GM12878 (cell line): ENCODE measurements at regions not wholly inside any gene's neighbourhood (a gene's known extent, or its start where the extent isn't known, plus 50 kb on each side); places are given as distances from the start of the nearest gene placed in this dataset.

Source experiments
- ATF2 ChIP-seq: IDR thresholded peaks from 2 replicates; pipeline ENCODE4 v1.6.1; 2012; ENCODE audit warnings: low read length, inconsistent platforms
- BCL11A ChIP-seq: IDR thresholded peaks from 2 replicates; pipeline ENCODE4 v1.6.1; 2011; ENCODE audit warnings: low read depth, low read length
- E2F4 ChIP-seq: IDR thresholded peaks from 2 replicates; pipeline ENCODE4 v1.6.1; 2012; ENCODE audit warnings: low read depth, low read length, improper control_type of control experiment
- FOXM1 ChIP-seq: IDR thresholded peaks from 2 replicates; pipeline ENCODE4 v1.6.1; 2012; ENCODE audit warnings: low read depth, mild to moderate bottlenecking, inconsistent platforms, low read length, moderate library complexity
- HCFC1 ChIP-seq: fragments of 150-350 bp; IDR thresholded peaks from 2 replicates; pipeline ENCODE4 v1.6.1; 2014; ENCODE audit warnings: low read length
- IKZF2 ChIP-seq, 2 experiments: fragments of 450-650 bp; IDR thresholded peaks; 2 replicates each; pipeline ENCODE4 v1.6.1; 2017; ENCODE audit warnings: mild to moderate bottlenecking in 2 of 2, moderate library complexity in 2 of 2
- KLF5 ChIP-seq: fragments of 450-650 bp; IDR thresholded peaks from 2 replicates; pipeline ENCODE4 v1.6.1; 2014; ENCODE audit warnings: mild to moderate bottlenecking; ENCODE audit not compliant: partially characterized antibody
- RAD21 ChIP-seq: IDR thresholded peaks from 2 replicates; pipeline ENCODE4 v1.6.1; 2011; ENCODE audit warnings: mild to moderate bottlenecking, low read depth, low read length, moderate library complexity; ENCODE audit not compliant: insufficient read depth
- SIX5 ChIP-seq: IDR thresholded peaks from 2 replicates; pipeline ENCODE4 v1.6.1; 2011; ENCODE audit warnings: mild to moderate bottlenecking, low read depth, low read length, moderate library complexity; ENCODE audit not compliant: severe bottlenecking
- SMAD1 ChIP-seq: fragments of 450-650 bp; IDR thresholded peaks from 2 replicates; pipeline ENCODE4 v1.6.1; 2018; ENCODE audit warnings: mild to moderate bottlenecking, low read depth; ENCODE audit not compliant: partially characterized antibody
- SP1 ChIP-seq: IDR thresholded peaks from one replicate; pipeline ENCODE4 v1.6.1; 2011; ENCODE audit warnings: low read depth, low read length
- SPI1 ChIP-seq: IDR thresholded peaks from 2 replicates; pipeline ENCODE4 v1.6.1; 2011; ENCODE audit warnings: low read depth, mild to moderate bottlenecking, low read length, moderate library complexity, borderline replicate concordance; ENCODE audit not compliant: insufficient read depth
- TCF3 ChIP-seq: IDR thresholded peaks from 2 replicates; pipeline ENCODE4 v1.6.1; 2012; ENCODE audit warnings: low read depth, mild to moderate bottlenecking, low read length, borderline replicate concordance; ENCODE audit not compliant: insufficient read depth
- WRNIP1 ChIP-seq: IDR thresholded peaks from 2 replicates; pipeline ENCODE4 v1.6.1; 2011; ENCODE audit warnings: low read depth, low read length, improper control_type of control experiment, borderline replicate concordance
- ZBTB33 ChIP-seq: fragments of 450-650 bp; IDR thresholded peaks from 2 replicates; pipeline ENCODE4 v1.6.1; 2017; ENCODE audit warnings: mild to moderate bottlenecking
- ZNF217 ChIP-seq: fragments of 450-650 bp; IDR thresholded peaks from 2 replicates; pipeline ENCODE4 v1.6.1; 2017; ENCODE audit warnings: antibody characterized with exemption, mild to moderate bottlenecking
- ZNF687 ChIP-seq: fragments of 450-650 bp; IDR thresholded peaks from 2 replicates; pipeline ENCODE4 v1.6.1; 2017; ENCODE audit warnings: mild to moderate bottlenecking, moderate library complexity
- TF ChIP-seq, protein P1 (sequence below): fragments of 450-650 bp; formaldehyde crosslinking; IDR thresholded peaks from 2 replicates; pipeline ENCODE4 v1.5.0; 2022; ENCODE audit warnings: mild to moderate bottlenecking, missing genetic modification characterization

GRCh38 chr13:30145709-30146367 lies 161.5 kb downstream of the KATNAL1 start (continued):
- TF ChIP-seq BCL11A = peak; percentile 78
- no peak for TF ChIP-seq HCFC1
- TF ChIP-seq, protein P1, sequence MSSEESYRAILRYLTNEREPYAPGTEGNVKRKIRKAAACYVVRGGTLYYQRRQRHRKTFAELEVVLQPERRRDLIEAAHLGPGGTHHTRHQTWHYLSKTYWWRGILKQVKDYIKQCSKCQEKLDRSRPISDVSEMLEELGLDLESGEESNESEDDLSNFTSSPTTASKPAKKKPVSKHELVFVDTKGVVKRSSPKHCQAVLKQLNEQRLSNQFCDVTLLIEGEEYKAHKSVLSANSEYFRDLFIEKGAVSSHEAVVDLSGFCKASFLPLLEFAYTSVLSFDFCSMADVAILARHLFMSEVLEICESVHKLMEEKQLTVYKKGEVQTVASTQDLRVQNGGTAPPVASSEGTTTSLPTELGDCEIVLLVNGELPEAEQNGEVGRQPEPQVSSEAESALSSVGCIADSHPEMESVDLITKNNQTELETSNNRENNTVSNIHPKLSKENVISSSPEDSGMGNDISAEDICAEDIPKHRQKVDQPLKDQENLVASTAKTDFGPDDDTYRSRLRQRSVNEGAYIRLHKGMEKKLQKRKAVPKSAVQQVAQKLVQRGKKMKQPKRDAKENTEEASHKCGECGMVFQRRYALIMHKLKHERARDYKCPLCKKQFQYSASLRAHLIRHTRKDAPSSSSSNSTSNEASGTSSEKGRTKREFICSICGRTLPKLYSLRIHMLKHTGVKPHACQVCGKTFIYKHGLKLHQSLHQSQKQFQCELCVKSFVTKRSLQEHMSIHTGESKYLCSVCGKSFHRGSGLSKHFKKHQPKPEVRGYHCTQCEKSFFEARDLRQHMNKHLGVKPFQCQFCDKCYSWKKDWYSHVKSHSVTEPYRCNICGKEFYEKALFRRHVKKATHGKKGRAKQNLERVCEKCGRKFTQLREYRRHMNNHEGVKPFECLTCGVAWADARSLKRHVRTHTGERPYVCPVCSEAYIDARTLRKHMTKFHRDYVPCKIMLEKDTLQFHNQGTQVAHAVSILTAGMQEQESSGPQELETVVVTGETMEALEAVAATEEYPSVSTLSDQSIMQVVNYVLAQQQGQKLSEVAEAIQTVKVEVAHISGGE (CRISPR knock-in tag) = no peak
- no peak for TF ChIP-seq ZNF217
- TF ChIP-seq TCF3 = no peak
- TF ChIP-seq FOXM1 = peak; percentile 97
- TF ChIP-seq E2F4 = no peak
- no peak for TF ChIP-seq ZBTB33
- TF ChIP-seq WRNIP1 = no peak
- no peak for TF ChIP-seq SMAD1
- no peak for TF ChIP-seq RAD21
- no peak for TF ChIP-seq SPI1
- TF ChIP-seq ATF2 = peak; percentile 89
- TF ChIP-seq IKZF2 (IDR thresholded peaks at IDR 0.05) = peak; percentile 82 to 86
- peak; percentile 50 for TF ChIP-seq KLF5
- peak; percentile 91 for TF ChIP-seq ZNF687
- no peak for TF ChIP-seq SP1
- TF ChIP-seq SIX5 = no peak
